Heart left ventricle (tissue), 13 donors: ENCODE measurements at regions not wholly inside any gene's neighbourhood (a gene's known extent, or its start where the extent isn't known, plus 50 kb on each side); places are given as distances from the start of the nearest gene placed in this dataset.

Source experiments
- POLR2A ChIP-seq, 2 donors: fragments of 450-650 bp; IDR thresholded peaks; one replicate each; pipeline ENCODE4 v1.6.1; 2017; ENCODE audit warnings: antibody characterized with exemption in 2 of 2, mild to moderate bottlenecking in 2 of 2, moderate library complexity in 2 of 2
- TF ChIP-seq, protein P1 (sequence below), 12 donors: fragments of 200-600 bp; sonication (generic) in 4 of 12; IDR thresholded peaks; one replicate each; pipeline versions ENCODE4 v1.5.0 to v1.8.0; 2018 to 2022; ENCODE audit warnings: antibody characterized with exemption in 12 of 12, mild to moderate bottlenecking in 5 of 12
- donor health status: ischemic (EF 13 %, LVEDD 7.1; RV severe dilation, severe dysfunction).
- donor health status: DM: no; HTN: yes; CAD: no.
- donor health status: DM: no; HTN: no; CAD: no.
- donor health status: ischemic (EF 25% LVEDD 6.9; RV normal size, moderate dysfunction).
- donor health status: ischemic (EF 25% LVEDD 5.7; RV mildly dilated, moderate dysfunction).
- donor health status: ischemic (EF 35%, LVEDD 5.7; RV mildly dilated, moderate dysfunction).
- donor health status: nonischemic (EF 11% LVEDD 7.7; RV severe dilation, severe dysfunction).
- donor health status: DM: yes; HTN: yes; CAD: no.
- donor health status: PGD.
- donor health status: ischemic (EF 29% LVEDD 5.4; RV normal size, mild dysfunction).
- donor health status: nonischemic (EF 23%, LVEDD 6.1; RV moderate dilation, normal function).

DNA sequence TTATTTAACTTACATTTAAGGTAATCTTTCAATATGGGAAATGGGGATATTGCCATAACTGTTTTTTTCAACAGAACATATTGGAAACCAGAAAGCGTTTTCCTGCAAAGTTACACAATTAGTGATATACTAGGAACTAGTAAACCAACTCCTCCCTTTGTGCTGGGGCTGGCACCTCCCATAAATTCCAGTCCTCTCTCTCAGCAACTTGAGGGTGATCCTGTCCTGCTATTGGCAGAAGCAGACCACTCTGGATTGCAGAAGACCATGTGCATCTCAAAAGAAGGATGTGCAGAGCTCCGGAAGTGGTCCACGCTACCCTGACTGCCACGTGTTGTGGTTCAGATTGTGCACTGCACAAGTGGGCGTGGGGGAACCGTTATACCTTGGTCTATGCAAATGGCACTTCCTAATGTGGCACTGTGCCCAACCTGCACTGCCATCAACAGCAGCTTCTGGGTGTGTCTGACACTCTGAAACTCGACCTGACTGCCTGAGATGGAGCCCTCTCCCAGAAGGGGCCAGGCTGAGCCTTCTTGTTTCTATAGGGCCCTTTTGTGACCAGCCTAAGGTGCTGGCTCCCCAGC is 219.2 kb downstream of the ZNF516 start:
- TF ChIP-seq, protein P1, sequence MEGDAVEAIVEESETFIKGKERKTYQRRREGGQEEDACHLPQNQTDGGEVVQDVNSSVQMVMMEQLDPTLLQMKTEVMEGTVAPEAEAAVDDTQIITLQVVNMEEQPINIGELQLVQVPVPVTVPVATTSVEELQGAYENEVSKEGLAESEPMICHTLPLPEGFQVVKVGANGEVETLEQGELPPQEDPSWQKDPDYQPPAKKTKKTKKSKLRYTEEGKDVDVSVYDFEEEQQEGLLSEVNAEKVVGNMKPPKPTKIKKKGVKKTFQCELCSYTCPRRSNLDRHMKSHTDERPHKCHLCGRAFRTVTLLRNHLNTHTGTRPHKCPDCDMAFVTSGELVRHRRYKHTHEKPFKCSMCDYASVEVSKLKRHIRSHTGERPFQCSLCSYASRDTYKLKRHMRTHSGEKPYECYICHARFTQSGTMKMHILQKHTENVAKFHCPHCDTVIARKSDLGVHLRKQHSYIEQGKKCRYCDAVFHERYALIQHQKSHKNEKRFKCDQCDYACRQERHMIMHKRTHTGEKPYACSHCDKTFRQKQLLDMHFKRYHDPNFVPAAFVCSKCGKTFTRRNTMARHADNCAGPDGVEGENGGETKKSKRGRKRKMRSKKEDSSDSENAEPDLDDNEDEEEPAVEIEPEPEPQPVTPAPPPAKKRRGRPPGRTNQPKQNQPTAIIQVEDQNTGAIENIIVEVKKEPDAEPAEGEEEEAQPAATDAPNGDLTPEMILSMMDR (IDR thresholded peaks at IDR 0.05), result no peak
- no peak for TF ChIP-seq POLR2A (IDR thresholded peaks at IDR 0.05)
